HL-60 (cell line): ENCODE measurements at regions not wholly inside any gene's neighbourhood (a gene's known extent, or its start where the extent isn't known, plus 50 kb on each side); places are given as distances from the start of the nearest gene placed in this dataset.

Source experiments
- CTCF ChIP-seq: IDR thresholded peaks from one replicate; pipeline ENCODE4 v1.5.1; 2011; ENCODE audit warnings: low read length, control low read depth, inconsistent platforms; ENCODE audit not compliant: insufficient read depth
- POLR2AphosphoS5 ChIP-seq: IDR thresholded peaks from 2 replicates; pipeline ENCODE4 v1.6.1; 2012; ENCODE audit warnings: low read depth
- REST ChIP-seq: IDR thresholded peaks from 2 replicates; pipeline ENCODE4 v1.6.1; 2012; ENCODE audit warnings: low read depth; ENCODE audit not compliant: insufficient replicate concordance

DNA sequence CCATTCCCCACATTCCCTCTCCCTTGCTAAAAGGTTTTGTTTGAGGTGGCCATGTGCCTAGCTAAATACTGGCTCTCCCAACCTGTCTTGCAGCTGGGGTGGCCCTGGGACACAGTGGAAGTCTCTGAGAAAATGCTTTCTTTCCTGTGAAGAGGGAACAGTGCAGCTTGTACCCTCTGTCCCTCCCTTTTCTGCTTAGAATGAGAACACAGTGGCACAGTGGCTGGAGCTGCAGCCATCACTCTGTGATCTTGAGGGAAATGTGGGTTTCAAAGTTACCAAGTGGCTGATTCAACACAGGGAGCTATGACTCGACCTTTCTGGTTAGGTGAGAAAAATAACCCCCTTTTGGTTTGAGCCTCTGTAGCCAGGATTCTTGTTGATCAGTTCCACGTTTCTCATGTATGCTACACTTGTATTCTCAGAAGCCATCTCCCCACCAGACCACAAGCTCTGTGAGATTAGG lies 62.7 kb upstream of the CARD11 start:
- TF ChIP-seq CTCF (no peak), POLR2AphosphoS5 (no peak), REST (no peak)
